Parathyroid adenoma (tissue), 2 donors: ENCODE measurements at regions not wholly inside any gene's neighbourhood (a gene's known extent, or its start where the extent isn't known, plus 50 kb on each side); places are given as distances from the start of the nearest gene placed in this dataset.

ENCODE experiments used
- H2AFZ ChIP-seq: fragments of 300-600 bp; sonication (generic); one replicate; pipeline ENCODE4 v1.7.0; 2017; ENCODE audit warnings: antibody characterized with exemption, mild to moderate bottlenecking
- H3K27ac ChIP-seq: fragments of 300-600 bp; sonication (generic); one replicate; pipeline ENCODE4 v1.7.0; 2017
- H3K27me3 ChIP-seq: fragments of 300-600 bp; sonication (generic); one replicate; pipeline ENCODE4 v1.7.0; 2017; ENCODE audit warnings: low read length; ENCODE audit not compliant: control insufficient read depth, insufficient read depth
- H3K36me3 ChIP-seq: fragments of 300-600 bp; sonication (generic); one replicate; pipeline ENCODE4 v1.7.0; 2017; ENCODE audit warnings: low read length; ENCODE audit not compliant: control insufficient read depth, insufficient read depth
- H3K4me1 ChIP-seq: fragments of 300-600 bp; sonication (generic); one replicate; pipeline ENCODE4 v1.7.0; 2017; ENCODE audit warnings: control low read depth
- H3K4me2 ChIP-seq: fragments of 300-600 bp; sonication (generic); one replicate; pipeline ENCODE4 v1.7.0; 2017; ENCODE audit warnings: low read length
- H3K4me3 ChIP-seq: fragments of 300-600 bp; sonication (generic); one replicate; pipeline ENCODE4 v1.7.0; 2017; ENCODE audit warnings: low read depth, low read length
- H3K79me2 ChIP-seq: fragments of 300-600 bp; sonication (generic); one replicate; pipeline ENCODE4 v1.7.0; 2017; ENCODE audit warnings: control low read depth
- H3K9ac ChIP-seq: fragments of 300-600 bp; sonication (generic); one replicate; pipeline ENCODE4 v1.7.0; 2017; ENCODE audit warnings: mild to moderate bottlenecking
- H3K9me3 ChIP-seq: fragments of 300-600 bp; sonication (generic); one replicate; pipeline ENCODE4 v1.7.0; 2017; ENCODE audit warnings: low read length; ENCODE audit not compliant: control insufficient read depth
- CTCF ChIP-seq: fragments of 300-600 bp; sonication (generic); IDR thresholded peaks from one replicate; pipeline ENCODE4 v1.7.0; 2017; ENCODE audit warnings: antibody characterized with exemption, mild to moderate bottlenecking
- donor health status: primary hyperparathyroidism.

DNA sequence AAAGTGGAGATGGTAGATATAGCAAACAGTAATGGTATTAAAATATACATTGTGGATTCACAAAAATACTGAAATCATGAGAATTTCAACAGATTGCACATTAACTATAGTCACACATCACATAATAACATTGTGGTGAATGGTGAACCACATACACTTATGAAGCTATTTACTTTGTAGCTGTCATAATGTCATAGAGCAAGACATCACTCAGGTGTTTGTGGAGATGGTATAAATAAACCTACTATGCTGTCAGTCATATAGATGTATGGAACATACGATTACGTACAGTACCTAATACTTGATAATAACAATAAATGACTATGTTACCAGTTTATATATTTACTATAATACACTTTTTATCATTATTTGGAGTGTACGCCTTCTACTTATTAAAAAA is 1416.0 kb upstream of the ALCAM start:
- TF ChIP-seq CTCF = no peak
- no peak overlapping the region for H3K4me3 ChIP-seq
- H3K9me3 ChIP-seq = no peaks in the 10 kb centered on the region
- H3K79me2 ChIP-seq = no peaks in the 10 kb centered on the region
- H3K27me3 ChIP-seq = no peaks in the 10 kb centered on the region
- H3K27ac ChIP-seq = no peak overlapping the region
- H3K36me3 ChIP-seq = no peaks in the 10 kb centered on the region
- H2AFZ ChIP-seq = no peak overlapping the region
- H3K4me1 ChIP-seq = no peaks in the 10 kb centered on the region
- H3K4me2 ChIP-seq = no peak overlapping the region
- H3K9ac ChIP-seq = no peak overlapping the region

DNA sequence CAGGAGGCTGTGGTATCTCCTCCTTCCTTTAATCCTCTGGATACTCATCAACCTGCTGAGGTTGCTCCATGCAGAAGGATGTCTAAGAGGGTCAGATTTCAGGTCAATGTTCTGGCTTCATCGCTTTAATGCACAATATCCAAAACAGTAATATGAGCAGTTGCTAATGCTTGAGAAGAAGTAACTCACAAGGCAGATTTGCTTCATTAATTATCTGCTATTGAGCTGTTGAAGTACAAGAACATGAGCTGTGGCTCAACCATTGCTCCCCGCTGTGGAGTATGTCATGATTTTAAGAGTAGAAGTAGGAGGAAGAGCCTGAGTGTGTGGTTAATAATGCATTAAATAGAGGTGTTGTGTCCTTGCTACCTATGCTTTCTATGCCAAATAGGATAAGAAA is 1412.9 kb upstream of the ALCAM start:
- no peak overlapping the region for H3K4me2 ChIP-seq
- H3K9me3 ChIP-seq = no peaks in the 10 kb centered on the region
- no peaks in the 10 kb centered on the region for H3K27me3 ChIP-seq

GRCh38 chr3:103960819-103961218 is 1405.9 kb upstream of the ALCAM start:
- no peak for TF ChIP-seq CTCF
- Histone ChIP-seq H3K27me3 (no peaks in the 10 kb centered on the region), H3K36me3 (no peaks in the 10 kb centered on the region), H3K27ac (no peak overlapping the region), H2AFZ (no peak overlapping the region), H3K4me3 (no peak overlapping the region), H3K9me3 (no peaks in the 10 kb centered on the region), H3K4me1 (no peaks in the 10 kb centered on the region), H3K79me2 (no peaks in the 10 kb centered on the region), H3K4me2 (no peak overlapping the region), H3K9ac (no peak overlapping the region)

More for the DNA sequence above, 1412.9 kb upstream of the ALCAM start:
- no peak for TF ChIP-seq CTCF
- Histone ChIP-seq H3K4me3 (no peak overlapping the region), H3K27ac (no peak overlapping the region), H3K79me2 (no peaks in the 10 kb centered on the region), H3K4me1 (no peaks in the 10 kb centered on the region), H2AFZ (no peak overlapping the region), H3K36me3 (no peaks in the 10 kb centered on the region), H3K9ac (no peak overlapping the region)

- H3K9ac ChIP-seq = no peak overlapping the region
- no peaks in the 10 kb centered on the region for H3K9me3 ChIP-seq
- no peaks in the 10 kb centered on the region for H3K4me1 ChIP-seq
- H3K79me2 ChIP-seq = no peaks in the 10 kb centered on the region
- no peak for TF ChIP-seq CTCF
- H3K27me3 ChIP-seq = no peaks in the 10 kb centered on the region
- H3K4me3 ChIP-seq = no peak overlapping the region
- no peak overlapping the region for H3K27ac ChIP-seq
- H3K36me3 ChIP-seq = no peaks in the 10 kb centered on the region
- no peak overlapping the region for H3K4me2 ChIP-seq
- no peak overlapping the region for H2AFZ ChIP-seq
Observed at GRCh38 chr3:103963599-103963998, 1403.1 kb upstream of the ALCAM start.

- H3K4me2 ChIP-seq = no peak overlapping the region
- no peaks in the 10 kb centered on the region for H3K36me3 ChIP-seq
- no peaks in the 10 kb centered on the region for H3K9me3 ChIP-seq
- no peak overlapping the region for H3K27ac ChIP-seq
- no peak overlapping the region for H3K9ac ChIP-seq
- H3K4me1 ChIP-seq = no peaks in the 10 kb centered on the region
- no peaks in the 10 kb centered on the region for H3K27me3 ChIP-seq
- no peak overlapping the region for H2AFZ ChIP-seq
- TF ChIP-seq CTCF = no peak
- no peaks in the 10 kb centered on the region for H3K79me2 ChIP-seq
- H3K4me3 ChIP-seq = no peak overlapping the region
Observed at GRCh38 chr3:103965764-103966163, 1400.9 kb upstream of the ALCAM start.
